Psoas muscle (tissue), 7 donors: ENCODE measurements at regions not wholly inside any gene's neighbourhood (a gene's known extent, or its start where the extent isn't known, plus 50 kb on each side); places are given as distances from the start of the nearest gene placed in this dataset.

Experiments used
- ATAC-seq, 4 donors: fragments of 200-7000 bp; cut with Tn5 transposase; one replicate each; pipeline ENCODE4 v1.9.1; 2020; ENCODE audit warnings: moderate library complexity in 3 of 4, mild to moderate bottlenecking in 2 of 4
- DNase-seq, 2 donors: peaks; one replicate each; pipeline ENCODE4 v3.0.0-alpha.2; 2020
- H3K27ac ChIP-seq: fragments of 200-600 bp; one replicate; pipeline ENCODE4 v1.8.0; 2022
- H3K27me3 ChIP-seq, 3 donors: fragments of 200-600 bp in 1 of 3; one replicate each; pipeline versions ENCODE4 v1.6.1 to v1.8.0; 2013 to 2022; ENCODE audit warnings: low read length in 2 of 3, mild to moderate bottlenecking in 2 of 3, moderate library complexity in 1 of 3; ENCODE audit not compliant: insufficient read depth in 3 of 3
- H3K36me3 ChIP-seq, 2 donors: fragments of 200-600 bp in 1 of 2; one replicate each; pipeline versions ENCODE4 v1.6.1 to v1.8.0; 2013 to 2022; ENCODE audit warnings: low read depth in 1 of 2, mild to moderate bottlenecking in 1 of 2, moderate library complexity in 1 of 2; ENCODE audit not compliant: insufficient read depth in 1 of 2
- H3K4me1 ChIP-seq: fragments of 200-600 bp; one replicate; pipeline ENCODE4 v1.8.0; 2022
- H3K4me3 ChIP-seq: fragments of 200-600 bp; one replicate; pipeline ENCODE4 v1.8.0; 2022; ENCODE audit warnings: mild to moderate bottlenecking
- H3K9me3 ChIP-seq: fragments of 200-600 bp; one replicate; pipeline ENCODE4 v1.8.0; 2022
- CTCF ChIP-seq: fragments of 200-600 bp; IDR thresholded peaks from one replicate; pipeline ENCODE4 v1.8.0; 2022; ENCODE audit warnings: antibody characterized with exemption
- WGBS, 3 donors: extraction: QIAGEN DNeasy Blood & Tissue Kit; methylation state at CpG; one replicate each; pipeline versions ENCODE4 v1.1.6 to v1.1.7; 2013; 5-methylcytosine and 5-hydroxymethylcytosine counted together
- intact Hi-C, 2 donors: fragments of 100-400 bp; cut with DNase I; formaldehyde crosslinking; loops; one replicate each; pipeline versions ENCODE4 v1.11.0 to v1.14.2; 2022
- donor health status: healthy with polysubstance abuse.
- donor health status: DM: no; HTN: no; CAD: no; lungs with moderate emphysema.
- donor health status: Bipolar disorder and iron deficiency.
- donor health status: healthy.
- donor health status: DM: yes; HTN: yes; CAD: no.
- donor health status: DM: no; HTN: no; CAD: no.
- donor health status: DM: yes; HTN: yes; CAD: no.

GRCh38 chr14:104390941-104391901 is 188.3 kb upstream of the C14orf180 start:
- no peak for DNase-seq
- no peak for TF ChIP-seq CTCF
- no peaks in the 10 kb centered on the region for H3K4me1 ChIP-seq

GRCh38 chr14:104392001-104392395 is 187.6 kb upstream of the C14orf180 start:
- H3K27ac ChIP-seq, result no peak overlapping the region
- no peaks in the 10 kb centered on the region for H3K4me1 ChIP-seq
- no peak for TF ChIP-seq CTCF
- H3K9me3 ChIP-seq, result peaks cover under 1% of the 10 kb centered on the region
- DNase-seq (no peak), ATAC-seq (no peak)
- intact Hi-C loops, result no loop called here
- H3K27me3 ChIP-seq, result no peaks in the 10 kb centered on the region
- H3K36me3 ChIP-seq, result no peaks in the 10 kb centered on the region
- WGBS, 3 donors, result 66 to 73% (median 72%) methylated on average over 6 of the region's 6 CpGs
- no peak overlapping the region for H3K4me3 ChIP-seq

More at GRCh38 chr14:104390941-104391901, 188.3 kb upstream of the C14orf180 start:
- 65 to 66% (median 65%) methylated on average over 31 to 33 of the region's 33 CpGs for WGBS, 3 donors
- intact Hi-C loops, result no loop called here
- Histone ChIP-seq H3K4me3 (no peak overlapping the region), H3K36me3 (no peaks in the 10 kb centered on the region), H3K27ac (no peak overlapping the region), H3K9me3 (no peaks in the 10 kb centered on the region), H3K27me3 (no peaks in the 10 kb centered on the region)
- ATAC-seq, result no peak

- WGBS, 3 donors, result 85 to 89% (median 88%) methylated on average over 27 to 28 of the region's 28 CpGs
- Histone ChIP-seq H3K4me3 (no peak overlapping the region), H3K27me3 (no peaks in the 10 kb centered on the region), H3K27ac (no peak overlapping the region), H3K9me3 (peaks cover 7% of the 10 kb centered on the region), H3K36me3 (no peaks in the 10 kb centered on the region), H3K4me1 (no peaks in the 10 kb centered on the region)
- ATAC-seq, result no peak
- intact Hi-C loops, result no loop called here
- DNase-seq, result peak in 1 of 2 donors; percentile 41
- no peak for TF ChIP-seq CTCF
Measured at GRCh38 chr14:104392396-104393198, 187.0 kb upstream of the C14orf180 start.

- Histone ChIP-seq H3K4me3 (no peak overlapping the region), H3K27ac (no peak overlapping the region), H3K9me3 (peaks cover 14% of the 10 kb centered on the region), H3K27me3 (no peaks in the 10 kb centered on the region), H3K4me1 (no peaks in the 10 kb centered on the region), H3K36me3 (no peaks in the 10 kb centered on the region)
- intact Hi-C loops, result no loop called here
- TF ChIP-seq CTCF, result no peak
- ATAC-seq (peak in 1 of 4 donors; percentile 49), DNase-seq (peak in 1 of 2 donors; percentile 67)
- 69 to 79% (median 72%) methylated on average over 18 of the region's 18 CpGs for WGBS, 3 donors
Measured at GRCh38 chr14:104393199-104393897, 186.2 kb upstream of the C14orf180 start.
